SK-N-SH treated with all-trans-retinoic acid at 6 μM for 48 hours (cell line): ENCODE measurements at regions not wholly inside any gene's neighbourhood (a gene's known extent, or its start where the extent isn't known, plus 50 kb on each side); places are given as distances from the start of the nearest gene placed in this dataset.

Experiments
- ARNTL ChIP-seq: fragments of 450-650 bp; formaldehyde crosslinking; IDR thresholded peaks from 2 replicates; pipeline ENCODE4 v1.5.0; 2020; ENCODE audit warnings: low read depth, mild to moderate bottlenecking, moderate library complexity, borderline replicate concordance
- GLIS3 ChIP-seq: fragments of 250-450 bp; sonication (Bioruptor Pico); IDR thresholded peaks from 2 replicates; pipeline ENCODE4 v1.5.0; 2020; ENCODE audit warnings: mild to moderate bottlenecking, moderate library complexity
- PATZ1 ChIP-seq: fragments of 250-450 bp; sonication (Bioruptor Pico); IDR thresholded peaks from 2 replicates; pipeline ENCODE4 v1.8.0; 2020; ENCODE audit warnings: mild to moderate bottlenecking, moderate library complexity, borderline replicate concordance
- POU6F1 ChIP-seq: fragments of 250-450 bp; sonication (Bioruptor Pico); IDR thresholded peaks from 2 replicates; pipeline ENCODE4 v1.8.0; 2021; ENCODE audit warnings: low read depth, mild to moderate bottlenecking, moderate library complexity, borderline replicate concordance
- PPARA ChIP-seq: fragments of 250-450 bp; sonication (Bioruptor Pico); IDR thresholded peaks from 2 replicates; pipeline ENCODE4 v1.5.0; 2020; ENCODE audit warnings: mild to moderate bottlenecking, borderline replicate concordance
- RARB ChIP-seq: fragments of 250-450 bp; sonication (Bioruptor Pico); IDR thresholded peaks from 2 replicates; pipeline ENCODE4 v1.8.0; 2021; ENCODE audit warnings: mild to moderate bottlenecking, moderate library complexity
- SNAI2 ChIP-seq: fragments of 250-450 bp; sonication (Bioruptor Pico); IDR thresholded peaks from 2 replicates; pipeline ENCODE4 v1.5.0; 2020; ENCODE audit warnings: mild to moderate bottlenecking, moderate library complexity
- ZFP30 ChIP-seq: fragments of 450-650 bp; formaldehyde crosslinking; IDR thresholded peaks from 2 replicates; pipeline ENCODE4 v1.5.0; 2022; ENCODE audit warnings: mild to moderate bottlenecking, moderate library complexity
- ZNF8 ChIP-seq: fragments of 450-650 bp; formaldehyde crosslinking; IDR thresholded peaks from 2 replicates; pipeline ENCODE4 v1.5.0; 2020; ENCODE audit warnings: mild to moderate bottlenecking, moderate library complexity

- TF ChIP-seq ARNTL (CRISPR knock-in tag) (no peak), GLIS3 (no peak), PATZ1 (no peak), ZNF8 (CRISPR knock-in tag) (no peak), ZFP30 (no peak), RARB (no peak), PPARA (CRISPR knock-in tag) (no peak), POU6F1 (CRISPR knock-in tag) (no peak), SNAI2 (CRISPR knock-in tag) (no peak)
Measured at GRCh38 chr21:22136740-22137139, 1138.5 kb downstream of the NCAM2 start.
